22Rv1 (cell line): ENCODE measurements at regions not wholly inside any gene's neighbourhood (a gene's known extent, or its start where the extent isn't known, plus 50 kb on each side); places are given as distances from the start of the nearest gene placed in this dataset.

ENCODE experiments used
- ZFX ChIP-seq: fragments of 450-650 bp; IDR thresholded peaks from 2 replicates; pipeline ENCODE4 v1.6.1; 2017; ENCODE audit warnings: antibody characterized with exemption, borderline replicate concordance
- TF ChIP-seq, protein P1 (sequence below): fragments of 450-650 bp; IDR thresholded peaks from 2 replicates; pipeline ENCODE4 v1.5.1; 2017; ENCODE audit warnings: mild to moderate bottlenecking

DNA sequence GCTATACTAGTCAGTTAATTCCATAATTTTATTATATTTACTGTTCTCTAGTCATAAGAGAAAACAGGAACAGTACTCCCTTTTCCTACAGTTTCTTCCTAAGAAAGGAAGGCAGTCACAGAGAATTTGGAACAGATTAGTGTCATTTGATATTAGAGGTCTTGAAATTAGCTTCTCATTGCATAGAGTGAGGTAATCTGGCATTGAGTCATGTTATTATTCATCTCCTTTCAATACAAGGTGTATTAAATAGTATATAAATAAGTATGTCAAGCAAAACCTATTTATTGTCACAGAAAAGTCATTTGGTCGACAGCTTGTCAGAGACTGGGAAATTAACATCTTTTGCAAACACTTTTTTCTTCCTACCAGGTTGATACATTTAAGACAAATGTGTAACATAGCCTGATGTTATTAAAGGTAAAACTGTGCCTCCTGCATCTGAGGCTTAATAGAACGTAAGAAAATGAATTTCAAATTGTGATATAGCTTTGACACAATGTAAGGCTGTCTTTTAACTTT lies 753.1 kb upstream of the FRG1 start:
- TF ChIP-seq, protein P1, sequence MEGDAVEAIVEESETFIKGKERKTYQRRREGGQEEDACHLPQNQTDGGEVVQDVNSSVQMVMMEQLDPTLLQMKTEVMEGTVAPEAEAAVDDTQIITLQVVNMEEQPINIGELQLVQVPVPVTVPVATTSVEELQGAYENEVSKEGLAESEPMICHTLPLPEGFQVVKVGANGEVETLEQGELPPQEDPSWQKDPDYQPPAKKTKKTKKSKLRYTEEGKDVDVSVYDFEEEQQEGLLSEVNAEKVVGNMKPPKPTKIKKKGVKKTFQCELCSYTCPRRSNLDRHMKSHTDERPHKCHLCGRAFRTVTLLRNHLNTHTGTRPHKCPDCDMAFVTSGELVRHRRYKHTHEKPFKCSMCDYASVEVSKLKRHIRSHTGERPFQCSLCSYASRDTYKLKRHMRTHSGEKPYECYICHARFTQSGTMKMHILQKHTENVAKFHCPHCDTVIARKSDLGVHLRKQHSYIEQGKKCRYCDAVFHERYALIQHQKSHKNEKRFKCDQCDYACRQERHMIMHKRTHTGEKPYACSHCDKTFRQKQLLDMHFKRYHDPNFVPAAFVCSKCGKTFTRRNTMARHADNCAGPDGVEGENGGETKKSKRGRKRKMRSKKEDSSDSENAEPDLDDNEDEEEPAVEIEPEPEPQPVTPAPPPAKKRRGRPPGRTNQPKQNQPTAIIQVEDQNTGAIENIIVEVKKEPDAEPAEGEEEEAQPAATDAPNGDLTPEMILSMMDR, result no peak
- no peak for TF ChIP-seq ZFX
